H1 (cell line): ENCODE measurements at regions not wholly inside any gene's neighbourhood (a gene's known extent, or its start where the extent isn't known, plus 50 kb on each side); places are given as distances from the start of the nearest gene placed in this dataset.

ENCODE experiments used
- ASH2L ChIP-seq: fragments of 200-600, 300-600 bp; sonication (generic); IDR thresholded peaks from one replicate; pipeline ENCODE4 v1.7.1; 2017; ENCODE audit warnings: low read length
- JUN ChIP-seq: IDR thresholded peaks from 2 replicates; pipeline ENCODE4 v1.6.1; 2011; ENCODE audit warnings: low read depth, mild to moderate bottlenecking, improper control_type of control experiment, low read length

GRCh38 chr15:96774216-96774615, 443.7 kb downstream of the NR2F2 start:
- TF ChIP-seq ASH2L = no peak
- TF ChIP-seq JUN = no peak
